ENCODE measurements at regions not wholly inside any gene's neighbourhood (a gene's known extent, or its start where the extent isn't known, plus 50 kb on each side); places are given as distances from the start of the nearest gene placed in this dataset.

- H3K27me3 Mint-ChIP-seq = no peaks in the 10 kb centered on the region
- Histone ChIP-seq H2AFZ (ENCODE audit: insufficient read depth, low read depth, low read length, poor library complexity, severe bottlenecking) (no peak overlapping the region), H3K27ac (ENCODE audit: low read length in 2 of 2) (no peak overlapping the region), H3K9me3 (ENCODE audit: control extremely low read depth in 1 of 3, control insufficient read depth in 2 of 3, insufficient read depth in 1 of 3, low read length in 2 of 3) (peaks cover 0 to 9% (median 3%) of the 10 kb centered on the region in 3 donors), H3K9ac (ENCODE audit: low read length) (no peak overlapping the region), H3K27me3 (replicated peaks in 1 of 4; ENCODE audit: control extremely low read depth in 1 of 4, control insufficient read depth in 3 of 4, insufficient read depth in 4 of 4, low read length in 3 of 4) (no peaks in the 10 kb centered on the region), H3K79me2 (ENCODE audit: control insufficient read depth, insufficient read depth, low read length) (no peaks in the 10 kb centered on the region), H3K4me1 (ENCODE audit: control insufficient read depth in 2 of 2, insufficient read depth in 2 of 2, low read length in 2 of 2) (no peaks in the 10 kb centered on the region), H3K36me3 (replicated peaks in 1 of 2; ENCODE audit: control extremely low read depth in 1 of 2, control insufficient read depth in 1 of 2, extremely low read depth in 1 of 2, insufficient read depth in 2 of 2, low read length in 1 of 2) (no peaks in the 10 kb centered on the region), H3K4me3 (ENCODE audit: control extremely low read depth in 1 of 5, extremely low read depth in 1 of 5, insufficient read depth in 1 of 5, low read depth in 2 of 5, low read length in 4 of 5) (no peak overlapping the region), H4K20me1 (ENCODE audit: control insufficient read depth, insufficient read depth, low read length, poor library complexity, severe bottlenecking) (no peaks in the 10 kb centered on the region), H3K4me2 (replicated peaks; ENCODE audit: low read depth, low read length, poor library complexity, severe bottlenecking) (no peak overlapping the region)
- intact Hi-C loops (cut with micrococcal nuclease) = no loop called here
- DNase-seq (no peak), ATAC-seq (ENCODE audit: low read depth) (no peak)
- ChIA-PET CTCF (interaction anchor here (1.0 kb wide), 1 partner anchor 15 kb away, joined by 4 read pairs; no protein-coding TSS in a partner anchor), POLR2A (no interaction called here)
- no peak overlapping the region for H3K4me3 Mint-ChIP-seq
- peaks cover 3% of the 10 kb centered on the region for H3K4me1 Mint-ChIP-seq
- no peak overlapping the region for H3K27ac Mint-ChIP-seq
- TF ChIP-seq EZH2 (IDR thresholded peaks at IDR 0.05; ENCODE audit: borderline replicate concordance, insufficient read depth, low read depth, low read length, poor library complexity, severe bottlenecking) = no peak
- no peak for TF ChIP-seq CTCF (IDR thresholded peaks at IDR 0.05)
- H3K9me3 Mint-ChIP-seq (ENCODE audit: insufficient read depth) = peaks cover 4% of the 10 kb centered on the region
Observed at GRCh38 chr18:32851936-32852335, 79.1 kb upstream of the KLHL14 start.

- intact Hi-C loops (cut with micrococcal nuclease) = no loop called here
- no peaks in the 10 kb centered on the region for H3K27me3 ChIP-seq (replicated peaks in 1 of 4; ENCODE audit: control extremely low read depth in 1 of 4, control insufficient read depth in 3 of 4, insufficient read depth in 4 of 4, low read length in 3 of 4)
- no peak overlapping the region for H3K4me3 ChIP-seq (ENCODE audit: control extremely low read depth in 1 of 5, extremely low read depth in 1 of 5, insufficient read depth in 1 of 5, low read depth in 2 of 5, low read length in 4 of 5)
- no peak overlapping the region for H2AFZ ChIP-seq (ENCODE audit: insufficient read depth, low read depth, low read length, poor library complexity, severe bottlenecking)
- DNase-seq = no peak
- CTCF ChIA-PET = interaction anchor here (1.1 to 1.3 kb wide), 2 partner anchors 19 to 71 kb away, joined by 4 read pairs; no protein-coding TSS in a partner anchor
- POLR2A ChIA-PET = no interaction called here
- no peak for ATAC-seq (ENCODE audit: low read depth)
- no peak overlapping the region for H3K9ac ChIP-seq (ENCODE audit: low read length)
- H3K4me1 ChIP-seq (ENCODE audit: control insufficient read depth in 2 of 2, insufficient read depth in 2 of 2, low read length in 2 of 2) = no peaks in the 10 kb centered on the region
- no peak overlapping the region for H3K27ac ChIP-seq (ENCODE audit: low read length in 2 of 2)
- no peaks in the 10 kb centered on the region for H3K79me2 ChIP-seq (ENCODE audit: control insufficient read depth, insufficient read depth, low read length)
- H3K4me2 ChIP-seq (replicated peaks; ENCODE audit: low read depth, low read length, poor library complexity, severe bottlenecking) = no peak overlapping the region
- H3K9me3 ChIP-seq (ENCODE audit: control extremely low read depth in 1 of 3, control insufficient read depth in 2 of 3, insufficient read depth in 1 of 3, low read length in 2 of 3) = peaks cover 0 to 9% (median 3%) of the 10 kb centered on the region in 3 donors
- no peak overlapping the region for H3K4me3 Mint-ChIP-seq
- no peaks in the 10 kb centered on the region for H3K27me3 Mint-ChIP-seq
- no peak overlapping the region for H3K27ac Mint-ChIP-seq
- TF ChIP-seq CTCF (IDR thresholded peaks at IDR 0.05) (no peak), EZH2 (IDR thresholded peaks at IDR 0.05; ENCODE audit: borderline replicate concordance, insufficient read depth, low read depth, low read length, poor library complexity, severe bottlenecking) (no peak)
- no peaks in the 10 kb centered on the region for H3K4me1 Mint-ChIP-seq
- H4K20me1 ChIP-seq (ENCODE audit: control insufficient read depth, insufficient read depth, low read length, poor library complexity, severe bottlenecking) = no peaks in the 10 kb centered on the region
- H3K36me3 ChIP-seq (replicated peaks in 1 of 2; ENCODE audit: control extremely low read depth in 1 of 2, control insufficient read depth in 1 of 2, extremely low read depth in 1 of 2, insufficient read depth in 2 of 2, low read length in 1 of 2) = no peaks in the 10 kb centered on the region
- no CpG with 5 or more reads among the region's 1 CpG for WGBS (ENCODE audit: insufficient coverage)
- peaks cover 4% of the 10 kb centered on the region for H3K9me3 Mint-ChIP-seq (ENCODE audit: insufficient read depth)
Observed at GRCh38 chr18:32848826-32849225, 76.0 kb upstream of the KLHL14 start.

Data from B cell (primary cell).